NCI-H82 treated with DMSO at 0.1 percent for 48 hours (cell line): ENCODE measurements at regions not wholly inside any gene's neighbourhood (a gene's known extent, or its start where the extent isn't known, plus 50 kb on each side); places are given as distances from the start of the nearest gene placed in this dataset.
"Not testable (repeated sequence)": the region's sequence is repeated elsewhere in the genome, so short reads cannot be mapped to it uniquely, and the experiment has no call there.

Experiments used
- DNase-seq: peaks from one replicate; lab custom pipeline; 2025; ENCODE audit not compliant: unreplicated experiment; lab: John Stamatoyannopoulos, UW

DNA sequence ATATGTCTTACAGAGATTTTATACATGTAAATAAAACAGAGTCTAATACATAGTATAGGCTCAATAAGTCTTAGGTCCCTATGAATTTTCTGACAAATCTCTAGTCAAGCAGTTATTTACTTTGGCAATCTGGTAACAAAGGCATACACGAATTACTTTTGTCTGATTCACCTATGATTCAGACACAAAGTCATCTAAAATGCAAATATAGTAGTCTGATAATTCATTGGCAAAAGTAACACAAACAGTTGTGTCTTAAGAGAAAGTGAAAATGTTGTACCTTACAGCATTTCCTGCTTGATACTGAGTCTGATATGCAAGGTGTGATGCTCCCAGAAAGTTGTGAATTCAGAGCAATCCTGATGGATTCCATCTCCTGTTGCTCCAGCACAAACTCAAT is 209.4 kb upstream of the PRSS1 start:
- DNase-seq = no peak

DNA sequence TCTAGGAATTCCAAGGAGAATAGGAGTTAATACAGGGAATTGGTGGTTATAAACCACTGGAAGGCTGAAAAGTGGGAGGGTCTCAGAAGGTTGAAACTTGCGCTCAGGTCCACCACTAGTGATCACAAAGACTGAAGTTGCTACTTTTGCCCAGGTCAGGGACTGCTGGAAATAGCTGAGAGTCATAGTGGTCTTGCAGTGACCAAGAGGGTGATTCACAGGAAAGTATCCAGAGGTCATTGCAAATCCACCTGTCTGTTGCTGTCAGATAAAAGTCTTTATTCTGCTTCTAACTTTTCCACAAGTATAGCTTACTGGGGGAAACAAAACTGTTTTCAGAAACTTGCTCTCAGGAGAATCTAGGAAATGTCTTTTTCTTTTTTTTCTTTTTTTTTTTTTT is 211.5 kb upstream of the PRSS1 start:
- DNase-seq = no peak

GRCh38 chr7:142535123-142535779 is 214.0 kb upstream of the PRSS1 start:
- DNase-seq = peak; percentile 44

DNA sequence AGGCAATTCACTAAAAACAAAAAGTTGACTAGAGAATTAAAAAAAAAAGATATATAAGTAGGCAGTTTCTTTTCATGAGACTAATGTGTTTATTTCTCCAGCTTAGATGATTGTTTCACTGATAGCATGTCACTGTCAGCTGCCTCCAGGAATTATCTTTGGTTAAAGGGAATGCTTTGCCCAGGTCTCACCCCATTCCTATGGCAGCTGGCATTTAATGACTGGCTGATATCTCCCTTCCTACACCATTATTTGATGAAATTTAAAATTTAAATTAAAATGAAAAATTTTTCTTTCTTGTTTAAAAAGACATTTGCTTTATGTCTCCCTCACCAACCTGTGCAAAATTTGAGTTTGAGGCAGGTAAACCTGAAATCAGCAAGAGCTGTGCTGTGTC is 214.5 kb upstream of the PRSS1 start:
- no peak for DNase-seq

DNA sequence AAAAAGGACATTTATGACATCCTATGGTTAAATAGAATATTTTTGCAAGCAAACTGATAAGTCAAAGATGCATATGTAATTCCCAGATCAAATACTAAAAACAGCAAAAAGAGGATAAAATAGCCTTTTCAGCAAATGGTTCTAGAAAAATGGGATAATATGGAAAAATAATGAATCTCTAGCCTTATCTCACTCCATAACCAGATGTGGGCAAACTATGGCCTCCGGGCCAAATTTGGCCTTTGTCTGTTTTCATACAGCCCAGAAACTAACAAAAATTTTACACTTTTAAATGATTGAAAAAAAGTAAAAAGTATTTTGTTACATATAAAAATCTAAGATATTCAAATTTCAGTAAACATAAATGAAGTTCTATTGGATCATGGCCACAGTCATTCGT is 215.4 kb upstream of the PRSS1 start:
- no peak for DNase-seq

GRCh38 chr7:142529591-142529990 is 219.7 kb upstream of the PRSS1 start:
- DNase-seq = no peak

- no peak for DNase-seq
These were observed 220.5 kb upstream of the PRSS1 start for GRCh38 chr7:142528608-142529408.

- no peak for DNase-seq
These were observed 225.3 kb upstream of the PRSS1 start for GRCh38 chr7:142523821-142524460.

DNA sequence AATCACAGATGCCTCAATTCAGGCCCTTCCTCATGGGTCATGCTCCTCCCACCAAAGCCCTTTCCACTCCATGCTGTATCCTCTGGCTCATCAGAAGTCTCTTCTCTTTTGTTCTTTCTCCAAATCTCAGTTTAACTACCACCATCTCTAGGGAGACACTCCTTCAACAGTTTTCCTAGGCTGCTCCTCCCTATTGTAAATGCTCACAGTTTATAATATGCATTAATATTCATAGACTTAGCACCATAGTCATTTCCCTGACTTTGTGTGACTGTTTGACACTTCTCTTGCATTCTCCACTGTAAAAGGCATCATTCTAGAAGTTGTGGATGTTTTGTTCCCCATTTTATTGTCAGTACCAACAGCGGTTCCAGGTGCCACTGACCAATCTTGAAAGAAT is 226.5 kb upstream of the PRSS1 start:
- DNase-seq = no peak

DNA sequence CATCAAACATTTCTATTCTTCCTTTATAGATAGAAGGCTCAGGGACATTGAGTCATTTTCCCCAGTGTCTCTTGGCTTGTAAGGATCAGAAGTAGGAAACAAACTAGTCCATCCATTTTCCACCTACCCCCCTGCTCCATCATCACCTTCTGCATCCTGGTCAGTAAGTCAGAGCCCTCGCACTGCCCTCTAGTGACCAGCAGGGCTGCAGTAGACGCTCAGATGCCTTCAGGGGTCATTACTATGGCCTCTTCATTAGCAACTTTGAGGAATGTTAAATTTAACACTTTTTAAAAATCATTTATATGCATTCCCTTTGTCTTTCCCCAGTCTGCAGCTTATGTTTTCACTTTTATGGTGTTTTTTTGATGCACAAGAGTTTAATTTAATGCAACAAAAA is 228.4 kb upstream of the PRSS1 start:
- not testable (repeated sequence) for DNase-seq

- not testable (repeated sequence) for DNase-seq
These were observed 228.8 kb upstream of the PRSS1 start for GRCh38 chr7:142520455-142520854.

- DNase-seq = no peak
These were observed 229.9 kb upstream of the PRSS1 start for GRCh38 chr7:142519079-142520078.

GRCh38 chr7:142516038-142516501 is 233.2 kb upstream of the PRSS1 start:
- peak; percentile 21 for DNase-seq

DNA sequence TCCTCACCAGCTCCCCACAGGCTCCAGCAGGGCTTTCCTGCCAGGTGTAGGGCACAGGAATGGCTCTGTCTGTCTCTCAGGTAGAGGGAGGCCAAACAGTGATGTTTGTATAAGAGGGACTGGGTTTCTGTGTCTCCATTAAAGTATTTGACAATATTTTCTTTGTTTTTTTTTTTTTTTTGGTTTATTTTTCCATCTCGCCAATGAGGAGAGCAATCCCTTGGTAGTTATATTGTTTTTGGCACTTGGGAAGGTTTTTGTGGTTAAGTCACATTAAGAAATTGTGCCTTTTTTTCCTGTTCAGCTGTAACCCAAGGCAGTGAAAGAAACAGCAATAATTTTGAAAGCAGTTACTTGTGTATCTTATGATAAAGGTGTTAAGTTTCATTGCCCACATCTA is 234.6 kb upstream of the PRSS1 start:
- not testable (repeated sequence) for DNase-seq

- DNase-seq = no peak
These were observed 235.9 kb upstream of the PRSS1 start for GRCh38 chr7:142513178-142513955.

- no peak for DNase-seq
These were observed 237.5 kb upstream of the PRSS1 start for GRCh38 chr7:142511801-142512200.

- no peak for DNase-seq
These were observed 237.9 kb upstream of the PRSS1 start for GRCh38 chr7:142511374-142511773.

GRCh38 chr7:142509235-142509634 is 240.0 kb upstream of the PRSS1 start:
- not testable (repeated sequence) for DNase-seq

DNA sequence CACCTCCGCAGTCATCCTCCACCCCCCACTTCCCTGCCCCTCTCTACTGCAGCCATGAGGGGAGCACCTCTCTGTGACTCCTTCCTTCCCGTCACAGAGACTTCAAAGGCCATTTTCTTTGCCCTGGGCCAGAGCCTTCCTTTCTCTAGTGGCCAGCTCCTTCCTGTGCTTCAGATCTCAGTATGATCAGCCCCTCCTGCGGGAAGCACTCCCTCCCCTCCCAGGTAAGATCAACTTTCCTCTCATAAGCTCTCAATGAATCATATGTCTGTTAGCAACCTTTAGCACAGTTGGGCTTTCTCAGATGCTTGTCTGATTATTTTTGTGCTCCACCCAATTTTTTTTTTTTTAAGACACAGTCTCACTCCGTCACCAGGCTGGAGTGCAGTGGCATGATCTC is 241.0 kb upstream of the PRSS1 start:
- no peak for DNase-seq

DNA sequence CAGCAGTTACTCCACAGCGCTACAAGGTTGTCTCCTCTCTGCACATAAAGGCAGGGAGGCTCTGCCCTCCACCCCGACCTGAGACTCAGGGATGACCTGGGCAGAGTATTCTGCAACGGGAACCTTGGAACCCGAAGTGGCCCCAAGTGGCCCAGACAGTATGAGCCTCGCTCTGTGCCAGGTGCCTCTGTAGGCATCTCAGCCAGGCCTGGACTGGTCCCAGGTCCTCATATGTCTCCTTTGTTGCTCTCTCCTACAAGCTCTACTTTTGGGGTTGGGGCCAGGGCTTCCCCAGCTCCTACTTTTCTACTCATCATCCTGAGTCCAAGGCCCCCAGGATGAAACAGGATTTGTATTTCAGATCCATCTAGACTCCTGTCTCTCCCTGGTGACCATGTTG is 241.5 kb upstream of the PRSS1 start:
- no peak for DNase-seq
